ENCODE measurements at regions not wholly inside any gene's neighbourhood (a gene's known extent, or its start where the extent isn't known, plus 50 kb on each side); places are given as distances from the start of the nearest gene placed in this dataset.
"Not testable (repeated sequence)": the region's sequence is repeated elsewhere in the genome, so short reads cannot be mapped to it uniquely, and the experiment has no call there.

DNA sequence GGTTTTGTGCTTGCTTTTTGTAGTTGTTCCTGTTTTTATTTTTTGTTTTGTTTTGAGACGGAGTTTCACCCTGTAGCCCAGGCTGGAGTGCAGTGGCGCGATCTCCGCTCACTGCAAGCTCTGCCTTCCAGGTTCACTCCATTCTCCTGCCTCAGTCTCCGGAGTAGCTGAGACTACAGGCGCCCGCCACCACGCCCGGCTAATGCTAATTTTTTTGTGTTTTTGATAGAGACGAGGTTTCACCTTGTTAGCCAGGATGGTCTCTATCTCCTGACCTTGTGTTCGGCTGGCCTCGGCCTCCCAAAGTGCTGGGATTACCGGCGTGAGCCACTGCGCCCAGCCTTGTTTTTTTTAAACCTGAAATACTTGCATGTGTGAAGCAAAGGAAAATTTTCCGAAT is 908.8 kb upstream of the PIK3C3 start:
- TF ChIP-seq, protein P1, sequence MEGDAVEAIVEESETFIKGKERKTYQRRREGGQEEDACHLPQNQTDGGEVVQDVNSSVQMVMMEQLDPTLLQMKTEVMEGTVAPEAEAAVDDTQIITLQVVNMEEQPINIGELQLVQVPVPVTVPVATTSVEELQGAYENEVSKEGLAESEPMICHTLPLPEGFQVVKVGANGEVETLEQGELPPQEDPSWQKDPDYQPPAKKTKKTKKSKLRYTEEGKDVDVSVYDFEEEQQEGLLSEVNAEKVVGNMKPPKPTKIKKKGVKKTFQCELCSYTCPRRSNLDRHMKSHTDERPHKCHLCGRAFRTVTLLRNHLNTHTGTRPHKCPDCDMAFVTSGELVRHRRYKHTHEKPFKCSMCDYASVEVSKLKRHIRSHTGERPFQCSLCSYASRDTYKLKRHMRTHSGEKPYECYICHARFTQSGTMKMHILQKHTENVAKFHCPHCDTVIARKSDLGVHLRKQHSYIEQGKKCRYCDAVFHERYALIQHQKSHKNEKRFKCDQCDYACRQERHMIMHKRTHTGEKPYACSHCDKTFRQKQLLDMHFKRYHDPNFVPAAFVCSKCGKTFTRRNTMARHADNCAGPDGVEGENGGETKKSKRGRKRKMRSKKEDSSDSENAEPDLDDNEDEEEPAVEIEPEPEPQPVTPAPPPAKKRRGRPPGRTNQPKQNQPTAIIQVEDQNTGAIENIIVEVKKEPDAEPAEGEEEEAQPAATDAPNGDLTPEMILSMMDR (IDR thresholded peaks at IDR 0.05; ENCODE audit: insufficient read depth, low read depth, low read length): not testable (repeated sequence)
- TF ChIP-seq EZH2 (IDR thresholded peaks at IDR 0.05; ENCODE audit: insufficient read depth, low read length): not testable (repeated sequence)
